Activated B cell treated with CpG ODN at 0.5 μM for 24 hours (primary cell): ENCODE measurements at regions not wholly inside any gene's neighbourhood (a gene's known extent, or its start where the extent isn't known, plus 50 kb on each side); places are given as distances from the start of the nearest gene placed in this dataset.

Experiments
- ATAC-seq: fragments of 200-7000 bp; cut with Tn5 transposase; one replicate; pipeline ENCODE4 v1.10.0; 2021; ENCODE audit warnings: low read depth, mild to moderate bottlenecking, moderate library complexity
- CTCF ChIA-PET: fragments of 350-600 bp; sonication (Branson Sonifier 250); formaldehyde crosslinking; loops from one replicate; lab custom pipeline; 2021; ENCODE audit warnings: antibody characterized with exemption; lab: Charles Lee
- POLR2A ChIA-PET: fragments of 350-600 bp; sonication (Branson Sonifier 250); formaldehyde crosslinking; loops from one replicate; lab custom pipeline; 2021; ENCODE audit warnings: antibody characterized with exemption; lab: Charles Lee
- DNase-seq: peaks from one replicate; pipeline ENCODE4 v3.0.0; 2022
- H3K27ac Mint-ChIP-seq: one replicate; pipeline ENCODE4 v1.8.0; 2020; ENCODE audit warnings: mixed read lengths
- H3K27me3 Mint-ChIP-seq: one replicate; pipeline ENCODE4 v1.8.0; 2021; ENCODE audit warnings: mixed read lengths
- H3K36me3 Mint-ChIP-seq: one replicate; pipeline ENCODE4 v1.8.0; 2021; ENCODE audit warnings: low read depth, mixed read lengths
- H3K4me1 Mint-ChIP-seq: one replicate; pipeline ENCODE4 v1.8.0; 2021; ENCODE audit warnings: mixed read lengths
- H3K4me3 Mint-ChIP-seq: one replicate; pipeline ENCODE4 v1.8.0; 2020; ENCODE audit warnings: mild to moderate bottlenecking, mixed read lengths
- H3K9me3 Mint-ChIP-seq: one replicate; pipeline ENCODE4 v1.8.0; 2020; ENCODE audit warnings: mixed read lengths
- intact Hi-C: fragments of 100-400 bp; cut with micrococcal nuclease; formaldehyde crosslinking; loops from one replicate; pipeline ENCODE4 v1.15.1; 2024
- TF ChIP-seq, protein P1 (sequence below): fragments of 200-600 bp; IDR thresholded peaks from one replicate; pipeline ENCODE4 v1.8.0; 2022; ENCODE audit warnings: antibody characterized with exemption, mild to moderate bottlenecking

DNA sequence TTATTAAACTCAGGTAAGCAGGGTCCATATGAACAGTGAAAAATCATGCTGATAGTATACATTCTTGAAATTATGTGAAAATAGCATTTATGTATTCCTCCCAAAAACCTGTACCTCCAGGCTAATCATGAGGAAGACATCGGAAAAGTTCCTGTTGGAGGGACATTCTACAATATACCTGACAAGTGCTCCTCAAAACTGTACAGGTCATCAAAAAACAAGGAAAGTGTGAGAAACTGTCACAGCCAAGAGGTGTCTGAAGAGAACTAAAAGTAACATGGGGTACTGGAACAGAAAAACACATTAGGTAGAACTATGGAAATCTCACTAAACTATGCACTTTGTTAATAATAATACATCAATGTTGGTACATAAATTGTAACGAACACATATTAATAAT, 326.7 kb downstream of the CRPPA start:
- Mint-ChIP-seq H3K9me3 (no peaks in the 10 kb centered on the region), H3K4me1 (peaks cover 1% of the 10 kb centered on the region), H3K36me3 (no peaks in the 10 kb centered on the region), H3K4me3 (no peak overlapping the region), H3K27me3 (no peaks in the 10 kb centered on the region), H3K27ac (no peak overlapping the region)
- DNase-seq (no peak), ATAC-seq (no peak)
- ChIA-PET POLR2A (no interaction called here), CTCF (no interaction called here)
- intact Hi-C loops: no loop called here
- TF ChIP-seq, protein P1, sequence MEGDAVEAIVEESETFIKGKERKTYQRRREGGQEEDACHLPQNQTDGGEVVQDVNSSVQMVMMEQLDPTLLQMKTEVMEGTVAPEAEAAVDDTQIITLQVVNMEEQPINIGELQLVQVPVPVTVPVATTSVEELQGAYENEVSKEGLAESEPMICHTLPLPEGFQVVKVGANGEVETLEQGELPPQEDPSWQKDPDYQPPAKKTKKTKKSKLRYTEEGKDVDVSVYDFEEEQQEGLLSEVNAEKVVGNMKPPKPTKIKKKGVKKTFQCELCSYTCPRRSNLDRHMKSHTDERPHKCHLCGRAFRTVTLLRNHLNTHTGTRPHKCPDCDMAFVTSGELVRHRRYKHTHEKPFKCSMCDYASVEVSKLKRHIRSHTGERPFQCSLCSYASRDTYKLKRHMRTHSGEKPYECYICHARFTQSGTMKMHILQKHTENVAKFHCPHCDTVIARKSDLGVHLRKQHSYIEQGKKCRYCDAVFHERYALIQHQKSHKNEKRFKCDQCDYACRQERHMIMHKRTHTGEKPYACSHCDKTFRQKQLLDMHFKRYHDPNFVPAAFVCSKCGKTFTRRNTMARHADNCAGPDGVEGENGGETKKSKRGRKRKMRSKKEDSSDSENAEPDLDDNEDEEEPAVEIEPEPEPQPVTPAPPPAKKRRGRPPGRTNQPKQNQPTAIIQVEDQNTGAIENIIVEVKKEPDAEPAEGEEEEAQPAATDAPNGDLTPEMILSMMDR: no peak

DNA sequence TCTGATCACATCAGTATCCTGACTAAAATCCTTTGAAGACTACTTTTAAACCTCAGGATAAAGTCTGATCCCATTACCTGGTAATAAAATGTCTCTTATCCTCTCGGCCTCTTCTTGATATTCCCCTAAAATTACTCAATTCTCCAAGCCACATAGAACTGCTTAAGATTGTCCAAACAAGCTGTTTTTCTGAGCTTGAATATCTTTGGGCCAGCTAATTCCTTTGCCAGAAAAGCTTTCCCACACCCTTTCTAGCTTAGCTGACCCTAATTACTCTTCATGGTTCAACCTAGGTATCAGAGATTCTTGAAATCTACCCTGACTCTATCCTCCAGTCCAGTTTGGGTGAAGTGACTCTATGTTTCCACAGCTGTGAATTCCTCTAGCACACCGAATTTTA, 328.6 kb downstream of the CRPPA start:
- intact Hi-C loops: no loop called here
- POLR2A ChIA-PET: no interaction called here
- Mint-ChIP-seq H3K27me3 (no peaks in the 10 kb centered on the region), H3K36me3 (no peaks in the 10 kb centered on the region), H3K4me3 (no peak overlapping the region), H3K9me3 (no peaks in the 10 kb centered on the region), H3K4me1 (peaks cover 1% of the 10 kb centered on the region), H3K27ac (no peak overlapping the region)
- TF ChIP-seq, protein P1: no peak
- ATAC-seq: no peak
- DNase-seq: no peak
- CTCF ChIA-PET: no interaction called here

DNA sequence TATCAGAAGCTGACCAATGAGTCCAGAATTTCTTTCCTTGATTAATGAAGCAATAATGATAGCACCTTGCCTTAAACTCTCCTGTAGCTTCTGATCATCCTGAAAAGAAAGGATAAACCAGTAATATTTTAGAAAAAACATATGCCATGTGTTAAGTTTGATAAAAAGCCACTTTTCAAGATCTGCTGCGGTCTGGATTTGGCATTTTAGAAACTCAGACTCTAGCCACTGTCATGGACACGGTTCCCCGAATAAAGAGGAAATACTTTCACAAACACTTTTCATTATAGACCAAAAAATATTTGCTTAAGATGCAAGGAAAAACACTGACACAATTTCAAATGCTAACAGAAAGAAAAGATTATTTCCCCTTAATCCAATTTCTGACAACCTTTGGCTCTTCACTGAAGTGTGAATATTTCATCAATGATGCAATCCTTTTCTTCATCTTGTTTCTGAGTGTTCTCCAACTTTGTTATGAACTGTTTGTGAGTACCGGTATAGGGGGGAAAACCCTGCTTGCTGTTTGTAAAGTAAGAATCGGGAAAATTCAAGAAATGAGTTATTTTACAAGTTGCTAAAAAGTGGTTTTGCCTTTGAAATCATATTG, 329.5 kb downstream of the CRPPA start:
- no peak overlapping the region for H3K27ac Mint-ChIP-seq
- no peaks in the 10 kb centered on the region for H3K9me3 Mint-ChIP-seq
- H3K4me3 Mint-ChIP-seq: no peak overlapping the region
- no peak for ATAC-seq
- intact Hi-C loops: no loop called here
- POLR2A ChIA-PET: no interaction called here
- no peak for DNase-seq
- H3K27me3 Mint-ChIP-seq: no peaks in the 10 kb centered on the region
- H3K4me1 Mint-ChIP-seq: peaks cover 1% of the 10 kb centered on the region
- TF ChIP-seq, protein P1: no peak
- CTCF ChIA-PET: no interaction called here
- H3K36me3 Mint-ChIP-seq: no peaks in the 10 kb centered on the region

DNA sequence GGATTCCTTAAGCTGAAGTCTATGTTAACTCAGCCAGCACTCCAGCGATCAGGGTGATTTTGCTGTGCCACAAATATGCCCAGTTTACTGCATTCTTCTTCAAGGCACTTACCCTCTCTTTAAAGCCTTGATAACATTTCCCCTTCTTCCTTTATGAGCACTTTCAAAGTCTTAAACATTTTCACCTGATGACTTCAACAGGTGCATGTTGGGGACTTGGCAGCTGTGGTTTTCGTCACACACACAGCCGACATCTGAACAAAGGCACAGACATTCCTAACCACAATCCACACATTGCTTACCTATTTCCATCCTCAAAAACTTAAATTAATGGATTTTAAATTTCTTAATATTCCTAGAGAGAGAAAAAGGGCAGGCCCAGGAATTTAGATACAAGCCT, 331.5 kb downstream of the CRPPA start:
- intact Hi-C loops: no loop called here
- ChIA-PET POLR2A (no interaction called here), CTCF (no interaction called here)
- H3K9me3 Mint-ChIP-seq: no peaks in the 10 kb centered on the region
- ATAC-seq (no peak), DNase-seq (no peak)
- no peak overlapping the region for H3K27ac Mint-ChIP-seq
- peaks cover 1% of the 10 kb centered on the region for H3K4me1 Mint-ChIP-seq
- no peaks in the 10 kb centered on the region for H3K27me3 Mint-ChIP-seq
- H3K36me3 Mint-ChIP-seq: no peaks in the 10 kb centered on the region
- TF ChIP-seq, protein P1: no peak
- no peak overlapping the region for H3K4me3 Mint-ChIP-seq

DNA sequence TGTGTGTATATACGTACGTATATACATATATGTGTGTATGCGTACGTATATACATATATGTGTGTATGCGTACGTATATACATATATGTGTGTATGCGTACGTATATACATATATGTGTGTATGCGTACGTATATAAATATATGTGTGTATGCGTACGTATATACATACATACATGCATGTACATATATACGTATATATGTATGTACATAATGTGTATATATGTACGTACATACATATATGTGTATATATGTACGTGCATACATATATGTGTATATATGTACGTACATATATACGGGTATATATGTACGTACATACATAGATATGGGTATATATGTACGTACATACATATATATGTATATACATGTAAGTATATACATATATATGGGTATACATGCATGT, 332.1 kb downstream of the CRPPA start:
- peaks cover 1% of the 10 kb centered on the region for H3K4me1 Mint-ChIP-seq
- no peaks in the 10 kb centered on the region for H3K27me3 Mint-ChIP-seq
- no peaks in the 10 kb centered on the region for H3K36me3 Mint-ChIP-seq
- no peak for ATAC-seq
- DNase-seq: no peak
- no peak overlapping the region for H3K27ac Mint-ChIP-seq
- POLR2A ChIA-PET: no interaction called here
- intact Hi-C loops: no loop called here
- no peaks in the 10 kb centered on the region for H3K9me3 Mint-ChIP-seq
- no peak overlapping the region for H3K4me3 Mint-ChIP-seq
- TF ChIP-seq, protein P1: no peak
- CTCF ChIA-PET: no interaction called here
